NCI-H1694 treated with DMSO at 0.1 percent for 48 hours (cell line): ENCODE measurements at regions not wholly inside any gene's neighbourhood (a gene's known extent, or its start where the extent isn't known, plus 50 kb on each side); places are given as distances from the start of the nearest gene placed in this dataset.
"Not testable (repeated sequence)": the region's sequence is repeated elsewhere in the genome, so short reads cannot be mapped to it uniquely, and the experiment has no call there.

Experiments used
- DNase-seq: peaks from one replicate; lab custom pipeline; 2025; lab: John Stamatoyannopoulos, UW

- DNase-seq, result peak; percentile 57
Observed at GRCh38 chr2:55771612-55772011, 78.0 kb upstream of the PNPT1 start.

DNA sequence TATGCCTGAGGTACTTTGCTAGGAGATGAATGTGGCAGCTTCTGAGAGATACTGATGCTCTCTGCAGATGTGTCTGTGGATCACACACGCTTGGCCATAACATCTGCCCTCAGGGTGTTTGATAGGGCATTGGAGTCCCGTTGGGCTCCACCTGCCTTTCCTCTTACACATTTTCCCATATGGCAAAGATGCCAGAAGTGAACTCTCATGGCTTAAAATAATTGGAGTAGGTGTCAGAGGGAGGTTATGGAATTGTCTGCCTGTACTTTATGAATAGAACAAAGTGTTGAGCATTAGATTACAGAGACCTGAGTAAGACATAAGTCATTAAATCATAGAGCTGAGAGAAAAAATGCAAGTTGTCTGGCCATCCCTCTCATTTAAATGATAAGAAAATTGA, 75.3 kb upstream of the PNPT1 start:
- no peak for DNase-seq

DNA sequence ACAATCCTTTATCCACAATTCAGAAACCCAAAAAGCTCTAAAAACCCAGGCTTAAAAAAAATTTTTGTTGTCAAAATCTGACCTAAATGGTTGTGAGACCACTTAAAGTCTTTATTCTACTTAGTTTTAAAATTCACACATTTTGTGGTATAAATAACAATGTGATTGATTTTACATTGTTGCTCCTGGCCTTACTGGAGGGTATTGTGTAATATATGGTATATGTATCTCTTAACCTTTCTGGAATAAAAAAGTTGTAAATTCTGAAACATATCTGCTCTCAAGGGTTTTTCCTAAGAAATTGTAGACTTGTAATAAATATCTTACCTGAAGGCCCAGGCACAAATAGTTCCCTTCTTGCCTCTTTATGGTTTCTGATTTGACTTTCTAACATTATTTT, 73.3 kb upstream of the PNPT1 start:
- no peak for DNase-seq

GRCh38 chr2:55765708-55766107, 72.1 kb upstream of the PNPT1 start:
- not testable (repeated sequence) for DNase-seq

DNA sequence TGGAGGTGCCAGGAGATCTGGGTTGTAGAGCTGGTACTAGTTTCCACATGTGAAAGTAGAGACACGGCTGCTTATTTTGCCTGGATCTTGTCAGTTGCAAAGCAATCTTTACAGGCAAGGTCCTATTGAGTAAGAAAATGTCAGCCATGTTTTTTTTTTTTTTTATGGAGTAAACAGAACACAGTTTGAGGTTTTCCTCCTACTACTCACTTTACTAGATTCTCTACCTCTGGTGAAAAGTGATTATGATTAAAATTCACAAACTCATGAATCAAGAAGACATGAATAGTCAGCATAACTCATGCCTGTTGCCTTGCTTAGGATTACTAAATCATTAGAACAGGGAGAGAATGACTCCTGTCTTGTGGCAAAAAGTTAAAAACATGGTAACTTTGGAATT, 70.1 kb upstream of the PNPT1 start:
- DNase-seq, result no peak

- DNase-seq, result no peak
Observed at GRCh38 chr2:55761526-55761925, 67.9 kb upstream of the PNPT1 start.

DNA sequence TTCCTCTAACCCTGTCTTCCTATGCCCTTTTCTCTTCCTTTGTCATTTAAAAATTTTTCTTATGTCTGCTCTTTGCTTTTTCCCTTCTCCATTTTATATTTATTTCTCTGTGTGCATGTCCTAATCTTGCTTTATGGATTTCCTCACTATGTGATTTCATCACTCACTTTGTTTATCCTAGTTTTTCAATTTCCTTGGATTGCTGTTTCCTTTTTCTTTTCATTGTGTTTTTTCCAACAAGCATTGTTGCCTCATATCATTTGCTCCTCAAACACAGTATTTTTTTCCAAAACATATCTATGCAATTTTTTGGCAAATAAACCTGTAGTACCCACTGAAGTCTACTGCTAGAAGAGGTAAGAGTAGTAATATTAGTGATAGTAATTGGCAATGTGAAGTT, 67.4 kb upstream of the PNPT1 start:
- DNase-seq, result no peak

DNA sequence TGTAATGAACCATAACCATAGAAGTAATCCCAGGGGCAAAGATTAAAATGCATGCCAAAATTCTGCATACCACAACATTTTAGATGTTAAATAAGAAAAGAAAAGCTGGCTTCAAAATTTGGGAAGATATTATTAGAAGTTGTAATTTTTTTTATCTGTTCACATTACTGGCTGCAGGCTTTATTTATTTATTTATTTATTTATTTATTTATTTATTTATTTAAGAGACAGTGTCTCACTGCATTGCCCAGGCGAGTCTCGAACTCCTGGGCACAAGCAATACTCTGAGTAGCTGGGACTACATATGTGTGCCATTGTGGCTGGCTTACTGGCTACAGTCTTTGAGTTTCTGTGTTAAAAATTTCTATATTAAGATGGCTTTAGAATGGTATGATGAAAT, 66.5 kb upstream of the PNPT1 start:
- DNase-seq, result no peak

GRCh38 chr2:55759271-55759921, 65.8 kb upstream of the PNPT1 start:
- DNase-seq, result no peak

- no peak for DNase-seq
Observed at GRCh38 chr2:55751966-55752365, 58.3 kb upstream of the PNPT1 start.

DNA sequence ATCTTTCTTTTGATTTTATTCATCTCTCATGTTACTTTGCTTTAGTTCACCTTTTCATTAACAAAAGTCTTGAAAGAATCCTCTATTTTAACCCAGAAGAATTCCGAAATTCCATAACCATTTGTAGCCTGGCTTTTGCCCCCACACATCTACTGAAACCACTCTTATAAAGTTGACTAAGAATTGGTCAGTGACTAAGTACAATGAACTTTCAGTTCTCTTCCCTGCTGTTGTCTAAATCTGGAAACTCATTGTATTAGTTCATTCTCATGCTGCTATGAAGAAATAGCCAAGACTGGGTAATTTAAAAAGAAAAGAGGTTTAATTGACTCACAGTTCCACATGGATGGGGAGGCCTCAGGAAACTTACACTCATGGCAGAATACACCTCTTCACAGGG, 49.9 kb upstream of the PNPT1 start:
- no peak for DNase-seq
